ENCODE measurements at regions not wholly inside any gene's neighbourhood (a gene's known extent, or its start where the extent isn't known, plus 50 kb on each side); places are given as distances from the start of the nearest gene placed in this dataset.

- TF ChIP-seq CTCF (IDR thresholded peaks at IDR 0.05; ENCODE audit: insufficient read depth, low read depth, low read length): no peak
- no peak for TF ChIP-seq EZH2 (IDR thresholded peaks at IDR 0.05; ENCODE audit: insufficient read depth, low read length)
These were observed 57.3 kb upstream of the E2F7 start for GRCh38 chr12:77122661-77123060.

Data from astrocyte (in vitro differentiated cells and primary cell).